NCI-H2227 (cell line): ENCODE measurements at regions not wholly inside any gene's neighbourhood (a gene's known extent, or its start where the extent isn't known, plus 50 kb on each side); places are given as distances from the start of the nearest gene placed in this dataset.
A peak's percentile ranks its signal among the peaks of the same experiment; 100 is the strongest.

Experiments
- DNase-seq: peaks from one replicate; lab custom pipeline; 2025; ENCODE audit not compliant: unreplicated experiment; lab: John Stamatoyannopoulos, UW

DNA sequence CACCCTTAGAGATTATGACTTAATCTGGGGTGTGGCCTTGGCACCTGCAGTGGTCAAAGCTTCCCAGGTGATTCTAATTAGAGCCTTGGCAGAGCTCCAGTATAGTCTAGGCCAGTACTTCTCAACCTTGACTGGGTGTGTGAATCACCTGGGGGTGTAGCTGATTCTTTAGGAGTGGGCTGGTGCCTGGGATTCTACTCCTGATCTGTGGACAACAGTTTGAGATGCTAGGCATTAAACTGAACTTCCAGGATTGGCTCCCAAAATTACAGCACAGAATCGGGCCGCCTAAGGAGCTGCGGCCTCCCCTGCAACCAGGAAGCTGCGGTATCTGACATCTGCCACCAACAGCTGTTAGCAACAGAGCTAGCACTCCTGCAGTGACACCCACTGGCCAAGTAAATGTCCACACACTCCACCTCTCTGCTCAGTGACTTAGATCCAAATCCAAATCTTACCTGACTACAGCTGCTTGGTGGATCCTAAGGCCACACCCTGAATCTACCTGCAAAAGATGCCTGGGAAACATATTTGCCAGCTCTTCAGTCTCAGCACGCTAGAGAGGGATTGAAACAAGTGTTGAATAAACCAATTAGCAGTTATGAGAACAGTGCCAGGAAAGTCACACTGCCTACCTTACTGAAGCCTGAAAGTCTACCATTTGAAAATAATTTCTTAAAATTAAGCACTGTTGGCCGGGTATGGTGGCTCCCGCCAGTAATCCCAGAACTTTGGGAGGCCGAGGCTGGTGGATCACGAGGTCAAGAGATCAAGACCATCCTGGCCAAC lies 126.7 kb downstream of the UNC5CL start:
- DNase-seq: peak; percentile 34

GRCh38 chr6:40910260-40910893 lies 128.6 kb downstream of the UNC5CL start:
- no peak for DNase-seq

GRCh38 chr6:40909811-40910210 lies 129.2 kb downstream of the UNC5CL start:
- DNase-seq: no peak

DNA sequence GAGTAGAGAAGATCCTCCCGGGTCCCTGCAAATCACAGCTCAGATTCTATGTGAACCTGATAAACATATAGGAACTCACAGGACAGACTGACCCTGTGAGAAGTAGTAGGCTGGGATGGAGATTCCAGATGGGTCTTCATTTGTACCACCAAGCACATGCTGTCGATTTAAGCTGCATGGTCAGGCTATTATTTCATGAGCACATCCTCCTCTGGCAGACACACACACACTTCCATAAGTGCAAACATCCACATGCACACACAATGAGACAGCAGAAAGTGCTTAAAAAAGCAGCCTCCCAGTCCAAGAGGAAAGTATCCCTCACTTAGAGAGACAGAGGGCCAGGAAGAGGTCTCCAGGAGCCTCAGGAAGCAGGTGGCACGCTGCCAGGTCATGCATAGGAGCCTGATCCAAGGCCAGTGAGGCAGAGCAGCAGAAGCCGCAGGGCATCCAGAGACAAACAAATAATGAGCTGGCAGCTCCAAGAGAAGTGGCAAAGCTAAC lies 131.8 kb downstream of the UNC5CL start:
- DNase-seq: no peak

- DNase-seq: no peak
These were observed 132.3 kb downstream of the UNC5CL start for GRCh38 chr6:40906759-40907158.

DNA sequence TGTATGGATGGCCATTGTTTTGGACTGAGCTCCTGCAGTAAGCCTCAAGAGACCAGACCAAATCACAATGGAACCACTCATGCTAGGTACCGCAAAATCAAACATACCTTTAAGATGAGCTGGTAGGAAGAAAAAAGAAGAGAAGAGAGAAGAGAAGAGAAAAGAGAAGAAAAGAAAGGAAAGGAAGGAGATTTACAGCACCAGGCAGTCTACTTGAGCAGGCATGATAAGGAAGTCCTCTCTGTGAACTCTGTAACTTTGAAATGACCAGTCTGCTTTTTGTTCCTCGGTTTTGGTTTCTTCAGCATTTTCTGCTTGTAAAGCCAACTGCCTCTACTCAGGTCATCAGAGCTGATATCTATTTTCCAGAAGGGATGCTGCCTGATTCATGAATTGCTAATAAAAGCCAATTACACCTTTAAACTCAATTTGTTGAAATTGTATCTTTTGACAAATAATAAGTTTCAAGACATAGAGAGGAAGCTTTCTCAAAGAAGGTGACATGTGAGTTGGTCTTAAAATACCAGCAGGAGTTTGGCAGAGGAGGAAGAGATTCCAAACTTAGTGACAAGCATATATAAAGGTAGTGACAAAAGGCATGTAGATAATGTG lies 134.3 kb downstream of the UNC5CL start:
- no peak for DNase-seq

DNA sequence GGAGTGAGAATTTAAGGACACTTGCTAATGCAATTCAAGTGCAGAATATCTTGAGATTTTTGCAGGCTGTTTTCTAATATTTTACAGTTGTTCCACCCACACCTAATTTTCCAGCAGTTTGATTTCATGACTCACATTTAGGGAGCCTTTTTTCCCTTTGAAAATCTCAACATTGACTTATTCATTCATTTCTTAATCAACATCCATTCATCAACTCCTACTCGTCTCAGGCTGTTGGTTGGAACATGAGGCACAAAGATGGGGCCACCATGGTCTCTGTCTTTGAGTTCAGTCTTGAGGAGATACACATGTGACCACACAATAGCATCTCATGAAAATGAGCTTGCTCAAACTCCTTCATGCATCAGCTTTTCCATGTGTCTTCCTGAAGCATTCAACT lies 135.6 kb downstream of the UNC5CL start:
- DNase-seq: no peak

- no peak for DNase-seq
These were observed 137.5 kb downstream of the UNC5CL start for GRCh38 chr6:40901322-40902055.

GRCh38 chr6:40900791-40901190 lies 138.2 kb downstream of the UNC5CL start:
- no peak for DNase-seq

DNA sequence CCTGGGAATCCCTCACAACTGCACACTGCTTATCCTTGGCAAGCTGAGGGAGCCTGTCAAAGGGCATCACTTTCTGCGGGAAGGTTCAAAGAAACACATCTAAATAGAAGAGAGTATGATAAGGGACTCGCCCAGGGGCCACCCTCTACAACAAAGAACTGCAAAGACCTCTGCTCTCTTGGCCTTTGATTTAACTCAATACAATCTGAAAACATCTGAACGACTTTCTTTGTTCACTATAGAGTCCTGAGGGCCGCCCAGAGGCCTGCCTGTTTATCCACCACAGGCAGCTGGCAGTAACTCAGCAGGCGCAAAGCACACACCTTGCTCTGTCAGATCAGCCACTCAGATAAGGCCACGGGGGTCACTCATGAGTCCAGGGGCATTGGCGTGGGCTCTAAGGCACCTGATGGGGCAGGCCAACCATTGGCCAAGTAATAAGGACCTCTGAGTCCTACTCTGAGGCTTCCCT lies 139.3 kb downstream of the UNC5CL start:
- no peak for DNase-seq

GRCh38 chr6:40898073-40898472 lies 140.9 kb downstream of the UNC5CL start:
- DNase-seq: no peak

- DNase-seq: no peak
These were observed 141.5 kb downstream of the UNC5CL start for GRCh38 chr6:40897390-40898003.

DNA sequence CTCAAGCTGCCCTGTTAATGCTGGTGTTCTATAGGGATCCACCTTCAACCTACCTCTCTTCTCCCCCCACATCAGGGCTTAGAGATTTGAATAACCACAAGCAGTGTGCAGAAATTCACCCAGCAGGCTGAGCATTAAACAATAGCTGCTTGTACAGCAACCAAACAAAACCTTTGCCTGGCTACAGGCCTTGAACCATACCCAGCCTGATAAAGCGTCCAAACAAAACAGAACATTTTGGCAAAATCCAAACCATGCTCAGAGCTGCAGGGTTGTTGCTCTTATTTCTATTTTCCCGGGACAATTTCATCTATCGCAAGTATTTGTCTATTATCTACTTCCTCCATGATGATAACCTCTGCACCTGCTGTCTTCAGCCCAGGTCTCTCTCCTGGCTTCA lies 142.3 kb downstream of the UNC5CL start:
- DNase-seq: no peak

- no peak for DNase-seq
These were observed 143.8 kb downstream of the UNC5CL start for GRCh38 chr6:40894962-40895799.

DNA sequence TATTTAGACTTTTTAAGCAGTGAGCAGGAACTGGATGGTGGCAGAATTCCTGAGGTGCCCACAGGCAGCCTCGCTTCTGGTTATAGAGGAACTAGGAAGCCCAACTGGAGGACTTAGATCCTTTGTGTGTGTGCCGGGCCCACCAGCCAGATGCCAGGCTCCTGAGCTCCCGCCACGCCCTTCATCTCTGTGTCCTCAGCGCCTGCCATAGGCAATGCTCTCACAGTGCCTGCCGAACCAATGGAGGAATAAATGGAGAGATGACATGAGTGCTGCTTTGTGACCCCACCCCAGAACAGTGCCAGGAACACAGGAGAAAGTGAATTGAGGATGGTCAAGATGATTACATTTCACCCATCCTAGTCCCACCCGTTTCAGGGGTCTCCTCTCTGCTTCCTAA lies 146.0 kb downstream of the UNC5CL start:
- no peak for DNase-seq

DNA sequence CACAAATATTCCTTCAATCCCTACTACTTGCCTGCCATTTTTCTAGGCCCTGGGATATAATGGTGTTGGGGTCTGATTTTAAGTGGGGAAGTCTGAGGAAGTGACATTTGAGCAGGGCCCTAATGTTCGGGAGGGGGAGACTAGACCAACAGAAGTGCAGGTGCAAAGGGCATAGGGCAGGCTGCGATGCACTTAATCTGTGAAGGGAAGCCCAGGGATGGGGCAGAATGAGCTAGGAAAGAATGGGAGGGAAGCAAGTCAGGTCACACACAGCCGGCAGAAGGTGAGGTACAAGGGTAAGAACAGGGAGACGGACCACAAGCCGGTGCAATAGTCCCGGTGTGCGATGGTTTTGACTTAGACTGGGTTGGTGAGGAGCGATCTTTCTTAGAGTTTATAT lies 146.8 kb downstream of the UNC5CL start:
- no peak for DNase-seq

GRCh38 chr6:40891686-40892085 lies 147.3 kb downstream of the UNC5CL start:
- peak; percentile 29 for DNase-seq

- DNase-seq: no peak
These were observed 147.9 kb downstream of the UNC5CL start for GRCh38 chr6:40891131-40891530.

DNA sequence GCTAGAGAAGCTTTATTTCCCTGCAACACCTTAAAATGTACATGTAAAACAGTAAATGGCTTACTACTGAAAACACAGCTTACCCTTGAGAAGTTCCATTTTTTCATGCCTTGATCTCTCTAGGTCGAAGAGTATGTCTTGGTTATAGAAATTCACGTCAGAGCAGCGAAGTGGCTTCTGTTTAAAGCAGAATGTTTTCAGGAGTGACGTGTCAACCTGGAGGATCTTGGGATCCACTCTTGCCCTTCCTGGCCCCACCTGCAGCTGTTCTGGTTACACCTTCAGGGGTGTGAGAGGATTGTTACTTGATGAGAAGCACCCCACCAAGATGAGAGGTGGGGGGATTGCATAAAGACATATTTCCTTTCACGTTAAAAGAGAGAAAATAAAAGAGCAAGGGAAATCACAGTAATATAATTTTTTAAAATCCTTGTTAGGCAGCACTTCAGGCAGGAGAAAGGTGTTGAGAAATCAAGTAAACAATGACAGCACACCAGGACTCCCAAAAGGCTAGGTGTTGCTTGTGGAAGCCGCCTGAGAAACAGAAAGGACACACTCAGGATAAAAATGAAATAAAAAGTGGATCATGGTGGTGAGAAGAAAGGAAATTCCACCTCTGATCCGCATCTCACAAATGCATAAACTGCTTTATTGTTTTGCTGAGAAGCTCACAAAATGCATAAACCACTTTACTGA lies 149.7 kb downstream of the UNC5CL start:
- no peak for DNase-seq
